Neural cell (in vitro differentiated cells): ENCODE measurements at regions not wholly inside any gene's neighbourhood (a gene's known extent, or its start where the extent isn't known, plus 50 kb on each side); places are given as distances from the start of the nearest gene placed in this dataset.
"Not testable (repeated sequence)": the region's sequence is repeated elsewhere in the genome, so short reads cannot be mapped to it uniquely, and the experiment has no call there.

Experiments
- CTCF ChIP-seq: fragments of 450-650 bp; IDR thresholded peaks from 2 replicates; pipeline ENCODE4 v1.5.1; 2014; ENCODE audit warnings: antibody characterized with exemption, mild to moderate bottlenecking, moderate library complexity; ENCODE audit not compliant: poor library complexity, severe bottlenecking
- EP300 ChIP-seq: fragments of 450-650 bp; conservative IDR thresholded peaks from 2 replicates; pipeline ENCODE4 v1.6.1; 2014; ENCODE audit warnings: antibody characterized with exemption, mild to moderate bottlenecking, moderate library complexity; ENCODE audit not compliant: poor library complexity, severe bottlenecking
- POLR2AphosphoS5 ChIP-seq: IDR thresholded peaks from 2 replicates; pipeline ENCODE4 v1.6.1; 2012
- RAD21 ChIP-seq: fragments of 450-650 bp; conservative IDR thresholded peaks from 2 replicates; pipeline ENCODE4 v1.6.1; 2014; ENCODE audit warnings: antibody characterized with exemption, mild to moderate bottlenecking, moderate library complexity
- TF ChIP-seq, protein P1 (sequence below): IDR thresholded peaks from 2 replicates; pipeline ENCODE4 v1.6.1; 2012; ENCODE audit warnings: borderline replicate concordance

- not testable (repeated sequence) for TF ChIP-seq CTCF, POLR2AphosphoS5, RAD21, EP300
- TF ChIP-seq, protein P1, sequence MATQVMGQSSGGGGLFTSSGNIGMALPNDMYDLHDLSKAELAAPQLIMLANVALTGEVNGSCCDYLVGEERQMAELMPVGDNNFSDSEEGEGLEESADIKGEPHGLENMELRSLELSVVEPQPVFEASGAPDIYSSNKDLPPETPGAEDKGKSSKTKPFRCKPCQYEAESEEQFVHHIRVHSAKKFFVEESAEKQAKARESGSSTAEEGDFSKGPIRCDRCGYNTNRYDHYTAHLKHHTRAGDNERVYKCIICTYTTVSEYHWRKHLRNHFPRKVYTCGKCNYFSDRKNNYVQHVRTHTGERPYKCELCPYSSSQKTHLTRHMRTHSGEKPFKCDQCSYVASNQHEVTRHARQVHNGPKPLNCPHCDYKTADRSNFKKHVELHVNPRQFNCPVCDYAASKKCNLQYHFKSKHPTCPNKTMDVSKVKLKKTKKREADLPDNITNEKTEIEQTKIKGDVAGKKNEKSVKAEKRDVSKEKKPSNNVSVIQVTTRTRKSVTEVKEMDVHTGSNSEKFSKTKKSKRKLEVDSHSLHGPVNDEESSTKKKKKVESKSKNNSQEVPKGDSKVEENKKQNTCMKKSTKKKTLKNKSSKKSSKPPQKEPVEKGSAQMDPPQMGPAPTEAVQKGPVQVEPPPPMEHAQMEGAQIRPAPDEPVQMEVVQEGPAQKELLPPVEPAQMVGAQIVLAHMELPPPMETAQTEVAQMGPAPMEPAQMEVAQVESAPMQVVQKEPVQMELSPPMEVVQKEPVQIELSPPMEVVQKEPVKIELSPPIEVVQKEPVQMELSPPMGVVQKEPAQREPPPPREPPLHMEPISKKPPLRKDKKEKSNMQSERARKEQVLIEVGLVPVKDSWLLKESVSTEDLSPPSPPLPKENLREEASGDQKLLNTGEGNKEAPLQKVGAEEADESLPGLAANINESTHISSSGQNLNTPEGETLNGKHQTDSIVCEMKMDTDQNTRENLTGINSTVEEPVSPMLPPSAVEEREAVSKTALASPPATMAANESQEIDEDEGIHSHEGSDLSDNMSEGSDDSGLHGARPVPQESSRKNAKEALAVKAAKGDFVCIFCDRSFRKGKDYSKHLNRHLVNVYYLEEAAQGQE: not testable (repeated sequence)
These were observed 208.6 kb upstream of the LRRC61 start for GRCh38 chr7:150114591-150114990.
